ENCODE measurements at regions not wholly inside any gene's neighbourhood (a gene's known extent, or its start where the extent isn't known, plus 50 kb on each side); places are given as distances from the start of the nearest gene placed in this dataset.
"Not testable (repeated sequence)": the region's sequence is repeated elsewhere in the genome, so short reads cannot be mapped to it uniquely, and the experiment has no call there.

DNA sequence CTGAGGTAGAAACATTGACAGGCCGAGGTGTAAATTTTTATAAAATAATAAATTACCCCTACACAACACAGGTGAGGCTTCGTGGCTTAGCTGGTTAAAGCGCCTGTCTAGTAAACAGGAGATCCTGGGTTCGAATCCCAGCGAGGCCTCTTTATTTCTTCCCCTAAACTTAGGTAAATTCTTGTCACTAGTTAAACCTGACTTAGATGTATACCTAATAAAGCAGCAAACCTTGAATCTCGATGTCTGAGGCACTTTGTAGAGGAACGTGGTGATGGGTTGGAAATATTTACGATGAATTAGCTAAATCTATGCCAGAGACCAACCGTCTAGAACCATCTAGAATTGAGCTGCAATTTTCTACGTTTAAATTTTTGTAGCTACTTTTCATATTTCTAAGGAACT, 185.6 kb downstream of the OR2B2 start:
- Histone ChIP-seq H3K9ac (ENCODE audit: insufficient read depth, low read depth, low read length) (no peak overlapping the region), H2AFZ (ENCODE audit: low read length) (no peak overlapping the region), H3K27ac (ENCODE audit: extremely low read length, insufficient read depth, low read length) (no peak overlapping the region), H3K4me2 (ENCODE audit: low read depth, low read length) (peak overlapping the region; percentile 38), H3K4me1 (ENCODE audit: insufficient read depth, low read length) (peaks cover 12% of the 10 kb centered on the region; the same call in 1 of the 2 replicates), H3K4me3 (replicated peaks in 1 of 3; ENCODE audit: insufficient read depth in 1 of 3, low read depth in 2 of 3, low read length in 3 of 3) (no peak overlapping the region), H3K36me3 (replicated peaks in 1 of 2; ENCODE audit: control insufficient read depth in 1 of 2, insufficient read depth in 2 of 2, low read length in 2 of 2) (no peaks in the 10 kb centered on the region), H4K20me1 (ENCODE audit: insufficient read depth, low read length) (no peaks in the 10 kb centered on the region), H3K79me2 (ENCODE audit: insufficient read depth, low read length) (no peaks in the 10 kb centered on the region), H3K27me3 (ENCODE audit: control insufficient read depth in 1 of 2, insufficient read depth in 2 of 2, low read length in 2 of 2) (0 out of 5 replicates have a peak, but pooled peaks cover 0 to 6% of the 10 kb centered on the region in 2 experiments), H3K9me3 (ENCODE audit: low read length) (no peaks in the 10 kb centered on the region)
- DNase-seq (ENCODE audit: low spot score) (peak; percentile 38), FAIRE-seq (no peak), ATAC-seq (peak; percentile 46; the same call in 2 of the 3 replicates)
- WGBS (ENCODE audit: low lambda C conversion rate) = 23% methylated on average over 10 of the region's 10 CpGs
- no TSS peak for BruUV-seq (replicated peaks)
- intact Hi-C loops (cut with micrococcal nuclease; ENCODE audit: unreplicated experiment) = no loop called here
- in situ Hi-C loops (cut with HindIII; ENCODE audit: extremely low pct_ligation_motif_present, low pct_unique_long_range_greater_than_20kb) = no loop called here
- ChIA-PET POLR2A (no interaction called here), CTCF (ENCODE audit: low intra/inter-chr PET ratio, low total read pairs) (no interaction called here)
- 0 out of 2 replicates have a peak, but pooled peaks have one; percentile 31 for TF ChIP-seq ZNF629 (CRISPR knock-in tag; conservative IDR thresholded peaks at IDR 0.05)
- no peak for TF ChIP-seq ZMYM3 (CRISPR knock-in tag; IDR thresholded peaks at IDR 0.05)
- peak; percentile 67; the same call in 1 of the 2 replicates for TF ChIP-seq ZNF24 (IDR thresholded peaks at IDR 0.05)
- no peak for TF ChIP-seq PBX2 (CRISPR knock-in tag; IDR thresholded peaks at IDR 0.05)
- no peak for TF ChIP-seq MYC (CRISPR knock-in tag; IDR thresholded peaks at IDR 0.05; ENCODE audit: borderline replicate concordance)

DNA sequence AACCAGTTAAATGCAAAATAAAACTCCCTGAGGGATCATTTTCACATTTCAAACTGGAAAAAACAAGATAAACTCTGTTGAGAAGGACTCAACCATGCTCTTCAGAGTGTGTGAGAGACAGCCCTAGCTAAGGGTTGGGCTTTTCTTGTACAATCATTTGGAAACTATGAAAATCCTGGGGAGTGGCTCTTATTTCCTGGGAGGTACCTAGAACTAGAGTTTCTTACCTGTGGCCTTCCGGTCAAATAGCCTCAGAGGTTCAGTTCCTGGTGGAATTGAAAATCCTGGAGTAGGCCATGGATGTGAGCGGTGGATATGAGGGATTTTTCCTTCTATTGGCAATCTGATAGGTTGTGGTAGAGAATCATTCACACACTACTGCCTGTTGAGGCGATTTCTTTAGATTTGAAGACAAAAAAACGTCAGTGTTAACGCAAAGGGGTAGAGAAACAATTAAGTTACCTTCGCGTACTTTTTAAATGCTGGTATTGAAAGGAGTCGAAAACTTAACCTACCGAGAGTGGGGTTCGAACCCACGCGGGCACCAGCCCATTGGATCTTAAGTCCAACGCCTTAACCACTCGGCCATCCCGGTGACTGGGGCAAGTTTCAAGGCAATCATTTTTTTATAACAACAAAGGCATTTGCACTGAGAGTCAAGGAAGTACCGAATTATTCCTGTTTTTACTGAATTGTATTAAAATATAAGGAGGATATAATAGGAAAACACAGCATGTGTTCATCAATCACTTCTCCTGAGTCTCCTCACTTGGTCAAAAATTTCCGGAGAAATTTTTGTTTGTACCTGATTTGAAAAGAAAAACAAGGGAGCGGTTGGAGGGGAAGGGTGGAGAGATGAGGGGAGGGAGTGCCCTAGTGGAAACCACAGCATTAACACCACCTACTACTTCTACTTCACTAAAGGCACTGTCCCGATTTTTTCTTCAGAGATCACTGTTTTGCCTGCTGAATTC, 191.3 kb downstream of the OR2B2 start:
- WGBS (ENCODE audit: low lambda C conversion rate) = 48% methylated on average over 19 of the region's 19 CpGs
- CTCF ChIA-PET (ENCODE audit: low intra/inter-chr PET ratio, low total read pairs) = no interaction called here
- Histone ChIP-seq H3K4me1 (ENCODE audit: insufficient read depth, low read length) (peaks cover 30% of the 10 kb centered on the region), H3K79me2 (ENCODE audit: insufficient read depth, low read length) (no peaks in the 10 kb centered on the region), H3K36me3 (replicated peaks in 1 of 2; ENCODE audit: control insufficient read depth in 1 of 2, insufficient read depth in 2 of 2, low read length in 2 of 2) (no peaks in the 10 kb centered on the region), H4K20me1 (ENCODE audit: insufficient read depth, low read length) (no peaks in the 10 kb centered on the region), H2AFZ (ENCODE audit: low read length) (no peak overlapping the region), H3K9me3 (ENCODE audit: low read length) (no peaks in the 10 kb centered on the region), H3K4me2 (ENCODE audit: low read depth, low read length) (peak overlapping the region; percentile 50), H3K9ac (ENCODE audit: insufficient read depth, low read depth, low read length) (no peak overlapping the region), H3K27ac (ENCODE audit: extremely low read length, insufficient read depth, low read length) (no peak overlapping the region), H3K27me3 (ENCODE audit: control insufficient read depth in 1 of 2, insufficient read depth in 2 of 2, low read length in 2 of 2) (no peaks in the 10 kb centered on the region), H3K4me3 (replicated peaks in 1 of 3; ENCODE audit: insufficient read depth in 1 of 3, low read depth in 2 of 3, low read length in 3 of 3) (peak overlapping the region in 2 of 3 experiments; percentile 8 to 24; a peak in 1 of 6 replicates)
- no peak for FAIRE-seq
- peak; percentile 72 for ATAC-seq
- TF ChIP-seq ZSCAN29 (CRISPR knock-in tag; conservative IDR thresholded peaks at IDR 0.05) (no peak), ZNF24 (IDR thresholded peaks at IDR 0.05) (peak; percentile 45; the same call in 1 of the 2 replicates)
- TF ChIP-seq, protein P1, sequence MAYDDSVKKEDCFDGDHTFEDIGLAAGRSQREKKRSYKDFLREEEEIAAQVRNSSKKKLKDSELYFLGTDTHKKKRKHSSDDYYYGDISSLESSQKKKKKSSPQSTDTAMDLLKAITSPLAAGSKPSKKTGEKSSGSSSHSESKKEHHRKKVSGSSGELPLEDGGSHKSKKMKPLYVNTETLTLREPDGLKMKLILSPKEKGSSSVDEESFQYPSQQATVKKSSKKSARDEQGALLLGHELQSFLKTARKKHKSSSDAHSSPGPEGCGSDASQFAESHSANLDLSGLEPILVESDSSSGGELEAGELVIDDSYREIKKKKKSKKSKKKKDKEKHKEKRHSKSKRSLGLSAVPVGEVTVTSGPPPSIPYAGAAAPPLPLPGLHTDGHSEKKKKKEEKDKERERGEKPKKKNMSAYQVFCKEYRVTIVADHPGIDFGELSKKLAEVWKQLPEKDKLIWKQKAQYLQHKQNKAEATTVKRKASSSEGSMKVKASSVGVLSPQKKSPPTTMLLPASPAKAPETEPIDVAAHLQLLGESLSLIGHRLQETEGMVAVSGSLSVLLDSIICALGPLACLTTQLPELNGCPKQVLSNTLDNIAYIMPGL (CRISPR knock-in tag; IDR thresholded peaks at IDR 0.05; ENCODE audit: borderline replicate concordance in 1 of 2, low read depth in 1 of 2) = 0 out of 4 replicates have a peak, but pooled peaks of 1 of the 2 experiments have one; percentile 30
- no TSS peak for BruUV-seq (replicated peaks)
- in situ Hi-C loops (cut with HindIII; ENCODE audit: extremely low pct_ligation_motif_present, low pct_unique_long_range_greater_than_20kb) = no loop called here
- intact Hi-C loops (cut with micrococcal nuclease; ENCODE audit: unreplicated experiment) = no loop called here
- peak; percentile 21 for DNase-seq (ENCODE audit: low spot score)
- POLR2A ChIA-PET = no interaction called here

- H3K79me2 ChIP-seq (ENCODE audit: insufficient read depth, low read length); in situ Hi-C loops (cut with HindIII; ENCODE audit: extremely low pct_ligation_motif_present, low pct_unique_long_range_greater_than_20kb); CTCF ChIA-PET (ENCODE audit: low intra/inter-chr PET ratio, low total read pairs); H3K27me3 ChIP-seq (ENCODE audit: control insufficient read depth in 1 of 2, insufficient read depth in 2 of 2, low read length in 2 of 2); intact Hi-C loops (cut with micrococcal nuclease; ENCODE audit: unreplicated experiment); POLR2A ChIA-PET; H2AFZ ChIP-seq (ENCODE audit: low read length); H3K9ac ChIP-seq (ENCODE audit: insufficient read depth, low read depth, low read length); BruUV-seq (replicated peaks); ATAC-seq; DNase-seq (ENCODE audit: low spot score); H3K4me2 ChIP-seq (ENCODE audit: low read depth, low read length); H3K9me3 ChIP-seq (ENCODE audit: low read length); H3K27ac ChIP-seq (ENCODE audit: extremely low read length, insufficient read depth, low read length); H3K4me3 ChIP-seq (replicated peaks in 1 of 3; ENCODE audit: insufficient read depth in 1 of 3, low read depth in 2 of 3, low read length in 3 of 3); H3K36me3 ChIP-seq (replicated peaks in 1 of 2; ENCODE audit: control insufficient read depth in 1 of 2, insufficient read depth in 2 of 2, low read length in 2 of 2); H4K20me1 ChIP-seq (ENCODE audit: insufficient read depth, low read length); FAIRE-seq: not testable (repeated sequence)
- WGBS (ENCODE audit: low lambda C conversion rate) = 26% methylated on average over 8 of the region's 8 CpGs
- H3K4me1 ChIP-seq (ENCODE audit: insufficient read depth, low read length) = peaks cover 25% of the 10 kb centered on the region
Measured at GRCh38 chr6:27719039-27719438, 193.2 kb downstream of the OR2B2 start.

All from HepG2 (cell line).